Hepatocyte (in vitro differentiated cells): ENCODE measurements at regions not wholly inside any gene's neighbourhood (a gene's known extent, or its start where the extent isn't known, plus 50 kb on each side); places are given as distances from the start of the nearest gene placed in this dataset.

Experiments
- DNase-seq: peaks from one replicate; pipeline ENCODE4 v3.0.0-alpha.2; 2016; ENCODE audit warnings: low spot score
- H2AFZ ChIP-seq: fragments of 200-600 bp; sonication (generic); 2 replicates; pipeline ENCODE4 v1.6.0; 2016; ENCODE audit warnings: antibody characterized with exemption, mild to moderate bottlenecking
- H3K27ac ChIP-seq: fragments of 200-600 bp; sonication (generic); 2 replicates; pipeline ENCODE4 v1.5.1; 2016; ENCODE audit warnings: mild to moderate bottlenecking
- H3K27me3 ChIP-seq: fragments of 200-600 bp; sonication (generic); 2 replicates; pipeline ENCODE4 v1.6.1; 2016
- H3K36me3 ChIP-seq: fragments of 200-600 bp; sonication (generic); replicated peaks from 2 replicates; pipeline ENCODE4 v1.5.1; 2016; ENCODE audit warnings: low read depth; ENCODE audit not compliant: insufficient read depth
- H3K4me1 ChIP-seq: fragments of 200-600 bp; sonication (generic); 2 replicates; pipeline ENCODE4 v1.5.1; 2016; ENCODE audit warnings: mild to moderate bottlenecking, moderate library complexity; ENCODE audit not compliant: insufficient read depth
- H3K4me2 ChIP-seq: fragments of 200-600 bp; sonication (generic); 2 replicates; pipeline ENCODE4 v1.6.0; 2016
- H3K4me3 ChIP-seq: fragments of 200-600 bp; sonication (generic); 2 replicates; pipeline ENCODE4 v1.5.1; 2016; ENCODE audit warnings: mild to moderate bottlenecking
- H3K79me2 ChIP-seq: fragments of 200-600 bp; sonication (generic); 2 replicates; pipeline ENCODE4 v1.6.0; 2017; ENCODE audit warnings: mild to moderate bottlenecking
- H3K9me2 ChIP-seq: fragments of 200-600 bp; sonication (generic); replicated peaks from 2 replicates; pipeline ENCODE4 v1.6.0; 2017; ENCODE audit warnings: mild to moderate bottlenecking; ENCODE audit not compliant: insufficient read depth
- H3K9me3 ChIP-seq: fragments of 200-600 bp; sonication (generic); 2 replicates; pipeline ENCODE4 v1.5.1; 2016; ENCODE audit warnings: low read depth, mild to moderate bottlenecking
- H4K20me1 ChIP-seq: fragments of 200-600 bp; sonication (generic); 2 replicates; pipeline ENCODE4 v1.6.0; 2016; ENCODE audit warnings: mild to moderate bottlenecking; ENCODE audit not compliant: insufficient read depth, poor library complexity, severe bottlenecking
- CTCF ChIP-seq: fragments of 200-600 bp; sonication (generic); IDR thresholded peaks from 2 replicates; pipeline ENCODE4 v1.5.1; 2016; ENCODE audit warnings: antibody characterized with exemption, mild to moderate bottlenecking; ENCODE audit not compliant: poor library complexity
- EZH2 ChIP-seq: fragments of 200-600 bp; sonication (generic); IDR thresholded peaks from 2 replicates; pipeline ENCODE4 v1.6.1; 2016; ENCODE audit warnings: antibody characterized with exemption, mild to moderate bottlenecking, borderline replicate concordance
- EZH2phosphoT487 ChIP-seq: fragments of 200-600 bp; sonication (generic); IDR thresholded peaks from one replicate; pipeline ENCODE4 v1.6.1; 2018; ENCODE audit warnings: antibody characterized with exemption, mild to moderate bottlenecking, low read depth, moderate library complexity; ENCODE audit not compliant: unreplicated experiment, severe bottlenecking
- WGBS: methylation state at CpG from one replicate; pipeline ENCODE4 v1.1.6; 2016; ENCODE audit warnings: low lambda C conversion rate; ENCODE audit errors: missing lambda C conversion rate; 5-methylcytosine and 5-hydroxymethylcytosine counted together

GRCh38 chr4:167973513-167973912 is 118.8 kb upstream of the ANXA10 start:
- no peak overlapping the region for H2AFZ ChIP-seq
- DNase-seq: no peak
- no peaks in the 10 kb centered on the region for H3K27me3 ChIP-seq
- TF ChIP-seq EZH2: no peak
- TF ChIP-seq EZH2phosphoT487: no peak
- TF ChIP-seq CTCF: no peak
- H3K36me3 ChIP-seq: no peaks in the 10 kb centered on the region
- H3K4me1 ChIP-seq: no peaks in the 10 kb centered on the region
- no peak overlapping the region for H3K4me2 ChIP-seq
- H3K79me2 ChIP-seq: no peaks in the 10 kb centered on the region
- H3K27ac ChIP-seq: no peak overlapping the region
- no peak overlapping the region for H3K4me3 ChIP-seq
- no peaks in the 10 kb centered on the region for H3K9me2 ChIP-seq
- no peaks in the 10 kb centered on the region for H3K9me3 ChIP-seq
- H4K20me1 ChIP-seq: no peaks in the 10 kb centered on the region

- Histone ChIP-seq H3K27ac (no peak overlapping the region), H3K27me3 (no peaks in the 10 kb centered on the region), H4K20me1 (no peaks in the 10 kb centered on the region), H3K4me1 (no peaks in the 10 kb centered on the region), H3K9me3 (no peaks in the 10 kb centered on the region), H3K9me2 (no peaks in the 10 kb centered on the region), H3K4me3 (no peak overlapping the region), H3K4me2 (no peak overlapping the region), H3K36me3 (no peaks in the 10 kb centered on the region), H3K79me2 (no peaks in the 10 kb centered on the region), H2AFZ (no peak overlapping the region)
- no peak for DNase-seq
- TF ChIP-seq EZH2phosphoT487: no peak
- no peak for TF ChIP-seq EZH2
- no peak for TF ChIP-seq CTCF
Measured at GRCh38 chr4:167985565-167985964, 106.8 kb upstream of the ANXA10 start.

DNA sequence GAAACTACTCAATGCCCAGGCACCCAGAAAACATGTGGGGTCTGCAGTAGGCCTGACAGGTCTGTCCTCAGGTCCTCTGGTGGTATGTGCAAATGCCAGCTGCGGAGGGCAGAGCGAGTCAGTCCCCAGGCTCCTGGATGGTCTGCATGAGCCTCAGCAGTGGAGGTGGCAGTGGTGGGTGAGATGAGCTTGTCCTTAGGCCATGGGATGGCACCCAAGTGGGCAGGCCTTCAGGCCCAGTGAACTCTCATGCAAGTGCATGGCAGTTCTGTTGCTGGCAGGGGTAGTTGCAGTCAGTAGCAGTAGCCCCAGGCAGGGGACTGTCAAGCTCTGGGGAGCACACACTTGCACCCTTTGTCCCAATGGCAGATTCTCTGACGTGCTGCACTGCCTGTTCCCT is 106.3 kb upstream of the ANXA10 start:
- no peak overlapping the region for H3K4me3 ChIP-seq
- no peaks in the 10 kb centered on the region for H3K4me1 ChIP-seq
- H2AFZ ChIP-seq: no peak overlapping the region
- no peaks in the 10 kb centered on the region for H3K36me3 ChIP-seq
- no peaks in the 10 kb centered on the region for H3K9me3 ChIP-seq
- H3K27me3 ChIP-seq: no peaks in the 10 kb centered on the region
- WGBS: 84% methylated on average over 3 of the region's 3 CpGs
- TF ChIP-seq CTCF (no peak), EZH2phosphoT487 (no peak), EZH2 (no peak)
- H3K27ac ChIP-seq: no peak overlapping the region
- no peaks in the 10 kb centered on the region for H4K20me1 ChIP-seq
- DNase-seq: no peak
- no peaks in the 10 kb centered on the region for H3K9me2 ChIP-seq
- H3K79me2 ChIP-seq: no peaks in the 10 kb centered on the region
- H3K4me2 ChIP-seq: no peak overlapping the region

DNA sequence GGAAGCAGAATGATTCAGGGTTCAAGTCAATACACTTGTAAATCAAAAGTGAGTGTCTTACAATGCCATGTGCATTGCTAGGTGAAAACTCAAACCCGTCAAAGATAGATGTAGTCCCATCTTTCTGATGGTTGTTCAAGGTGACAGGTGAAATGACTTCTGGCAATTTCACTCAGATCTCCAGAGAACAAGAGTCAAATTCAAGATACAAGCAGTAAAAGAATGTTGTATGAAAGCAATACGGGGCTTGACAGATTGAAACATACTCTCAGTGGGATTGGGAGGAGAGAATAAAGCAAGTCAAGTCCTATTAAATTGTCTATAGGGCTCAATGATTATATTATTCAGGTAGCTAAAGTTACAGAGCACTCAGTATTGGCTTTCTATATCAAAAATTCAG is 105.1 kb upstream of the ANXA10 start:
- no peaks in the 10 kb centered on the region for H4K20me1 ChIP-seq
- no peaks in the 10 kb centered on the region for H3K27me3 ChIP-seq
- no peaks in the 10 kb centered on the region for H3K4me1 ChIP-seq
- no peaks in the 10 kb centered on the region for H3K36me3 ChIP-seq
- no peak overlapping the region for H2AFZ ChIP-seq
- no peaks in the 10 kb centered on the region for H3K9me3 ChIP-seq
- no peak for DNase-seq
- TF ChIP-seq EZH2: no peak
- TF ChIP-seq CTCF: no peak
- TF ChIP-seq EZH2phosphoT487: no peak
- H3K9me2 ChIP-seq: no peaks in the 10 kb centered on the region
- no peak overlapping the region for H3K27ac ChIP-seq
- H3K79me2 ChIP-seq: no peaks in the 10 kb centered on the region
- no peak overlapping the region for H3K4me3 ChIP-seq
- WGBS: 79% methylated on average over 2 of the region's 2 CpGs
- H3K4me2 ChIP-seq: no peak overlapping the region
